Erythroblast (primary cell): ENCODE measurements at regions not wholly inside any gene's neighbourhood (a gene's known extent, or its start where the extent isn't known, plus 50 kb on each side); places are given as distances from the start of the nearest gene placed in this dataset.

Experiments used
- GATA1 ChIP-seq: IDR thresholded peaks from 2 replicates; pipeline ENCODE4 v1.6.1; 2011; ENCODE audit warnings: low read depth, mild to moderate bottlenecking, control low read depth, low read length, moderate library complexity
- POLR2A ChIP-seq: IDR thresholded peaks from 2 replicates; pipeline ENCODE4 v1.6.1; 2011; ENCODE audit warnings: mild to moderate bottlenecking, low read length

GRCh38 chr2:62406573-62407043 is 99.4 kb downstream of the TMEM17 start:
- TF ChIP-seq POLR2A (no peak), GATA1 (no peak)
